HUES6 (cell line): ENCODE measurements at regions not wholly inside any gene's neighbourhood (a gene's known extent, or its start where the extent isn't known, plus 50 kb on each side); places are given as distances from the start of the nearest gene placed in this dataset.
"Not testable (repeated sequence)": the region's sequence is repeated elsewhere in the genome, so short reads cannot be mapped to it uniquely, and the experiment has no call there.

ENCODE experiments used
- H3K27ac ChIP-seq: 2 replicates; pipeline ENCODE4 v1.7.0; 2013; ENCODE audit warnings: low read depth, mild to moderate bottlenecking, low read length, inconsistent platforms
- H3K27me3 ChIP-seq: 2 replicates; pipeline ENCODE4 v1.6.1; 2013; ENCODE audit warnings: low read length; ENCODE audit not compliant: control insufficient read depth, insufficient read depth
- H3K36me3 ChIP-seq: 2 replicates; pipeline ENCODE4 v1.6.1; 2013; ENCODE audit warnings: low read length; ENCODE audit not compliant: control insufficient read depth, insufficient read depth
- H3K4me1 ChIP-seq: 2 replicates; pipeline ENCODE4 v1.6.1; 2013; ENCODE audit warnings: low read length; ENCODE audit not compliant: control insufficient read depth, insufficient read depth
- H3K4me3 ChIP-seq: 2 replicates; pipeline ENCODE4 v1.5.1; 2013; ENCODE audit warnings: low read depth, low read length
- H3K9ac ChIP-seq: one replicate; pipeline ENCODE4 v1.6.1; 2013; ENCODE audit warnings: mild to moderate bottlenecking, low read length
- H3K9me3 ChIP-seq: 2 replicates; pipeline ENCODE4 v1.6.1; 2013; ENCODE audit warnings: low read depth, low read length; ENCODE audit not compliant: control insufficient read depth, insufficient read depth

- not testable (repeated sequence) for H3K4me1 ChIP-seq, H3K27ac ChIP-seq, H3K4me3 ChIP-seq, H3K9me3 ChIP-seq, H3K36me3 ChIP-seq, H3K27me3 ChIP-seq, H3K9ac ChIP-seq
These were observed 496.4 kb downstream of the GOLGA6L6 start for GRCh38 chr15:20045165-20045564.

GRCh38 chr15:20040691-20041090 lies 500.9 kb downstream of the GOLGA6L6 start:
- not testable (repeated sequence) for H3K27me3 ChIP-seq, H3K27ac ChIP-seq, H3K4me3 ChIP-seq, H3K4me1 ChIP-seq, H3K9me3 ChIP-seq, H3K36me3 ChIP-seq, H3K9ac ChIP-seq

- H3K4me3 ChIP-seq, H3K36me3 ChIP-seq, H3K9me3 ChIP-seq, H3K4me1 ChIP-seq, H3K27ac ChIP-seq, H3K27me3 ChIP-seq, H3K9ac ChIP-seq: not testable (repeated sequence)
These were observed 516.6 kb downstream of the GOLGA6L6 start for GRCh38 chr15:20025040-20025439.

- H3K27ac ChIP-seq = not testable (repeated sequence)
These were observed 519.3 kb downstream of the GOLGA6L6 start for GRCh38 chr15:20022349-20022748.

GRCh38 chr15:20021351-20021750 lies 520.2 kb downstream of the GOLGA6L6 start:
- H3K9ac ChIP-seq, H3K4me3 ChIP-seq, H3K27ac ChIP-seq, H3K36me3 ChIP-seq, H3K9me3 ChIP-seq, H3K27me3 ChIP-seq, H3K4me1 ChIP-seq: not testable (repeated sequence)

More at GRCh38 chr15:20022349-20022748, 519.3 kb downstream of the GOLGA6L6 start:
- not testable (repeated sequence) for H3K9ac ChIP-seq, H3K9me3 ChIP-seq, H3K27me3 ChIP-seq, H3K36me3 ChIP-seq, H3K4me1 ChIP-seq, H3K4me3 ChIP-seq

GRCh38 chr15:20020588-20020987 lies 521.0 kb downstream of the GOLGA6L6 start:
- not testable (repeated sequence) for H3K36me3 ChIP-seq, H3K27ac ChIP-seq, H3K27me3 ChIP-seq, H3K9ac ChIP-seq, H3K4me3 ChIP-seq, H3K4me1 ChIP-seq, H3K9me3 ChIP-seq

- H3K9ac ChIP-seq, H3K4me3 ChIP-seq, H3K4me1 ChIP-seq, H3K27me3 ChIP-seq, H3K27ac ChIP-seq, H3K36me3 ChIP-seq, H3K9me3 ChIP-seq: not testable (repeated sequence)
These were observed 521.8 kb downstream of the GOLGA6L6 start for GRCh38 chr15:20019758-20020157.

GRCh38 chr15:20017581-20017980 lies 524.0 kb downstream of the GOLGA6L6 start:
- H3K9me3 ChIP-seq, H3K27ac ChIP-seq, H3K4me3 ChIP-seq, H3K4me1 ChIP-seq, H3K36me3 ChIP-seq, H3K9ac ChIP-seq, H3K27me3 ChIP-seq: not testable (repeated sequence)

- H3K9me3 ChIP-seq, H3K36me3 ChIP-seq, H3K27ac ChIP-seq, H3K4me1 ChIP-seq, H3K27me3 ChIP-seq, H3K9ac ChIP-seq, H3K4me3 ChIP-seq: not testable (repeated sequence)
These were observed 524.7 kb downstream of the GOLGA6L6 start for GRCh38 chr15:20016941-20017340.

- not testable (repeated sequence) for H3K27me3 ChIP-seq, H3K4me1 ChIP-seq, H3K27ac ChIP-seq, H3K9me3 ChIP-seq, H3K4me3 ChIP-seq, H3K9ac ChIP-seq, H3K36me3 ChIP-seq
These were observed 528.8 kb downstream of the GOLGA6L6 start for GRCh38 chr15:20012837-20013236.

- not testable (repeated sequence) for H3K27ac ChIP-seq, H3K36me3 ChIP-seq, H3K9me3 ChIP-seq, H3K4me3 ChIP-seq, H3K4me1 ChIP-seq, H3K9ac ChIP-seq, H3K27me3 ChIP-seq
These were observed 530.8 kb downstream of the GOLGA6L6 start for GRCh38 chr15:20010759-20011158.

- not testable (repeated sequence) for H3K9me3 ChIP-seq, H3K27me3 ChIP-seq, H3K27ac ChIP-seq, H3K9ac ChIP-seq, H3K4me3 ChIP-seq, H3K36me3 ChIP-seq, H3K4me1 ChIP-seq
These were observed 532.0 kb downstream of the GOLGA6L6 start for GRCh38 chr15:20009619-20010018.
